Fibroblast of skin of left biceps (primary cell): ENCODE measurements at regions not wholly inside any gene's neighbourhood (a gene's known extent, or its start where the extent isn't known, plus 50 kb on each side); places are given as distances from the start of the nearest gene placed in this dataset.
A peak's percentile ranks its signal among the peaks of the same experiment; 100 is the strongest.
"Not testable (repeated sequence)": the region's sequence is repeated elsewhere in the genome, so short reads cannot be mapped to it uniquely, and the experiment has no call there.

Experiments used
- DNase-seq, 2 experiments: peaks; one replicate each; pipeline ENCODE4 v3.0.0-alpha.2; 2013; ENCODE audit warnings: low read depth in 2 of 2

GRCh38 chrX:131893857-131894256, 129.2 kb upstream of the STK26 start:
- not testable (repeated sequence) for DNase-seq

- DNase-seq: peak; percentile 10 to 13
Measured at GRCh38 chrX:131894995-131895394, 128.1 kb upstream of the STK26 start.

- DNase-seq: no peak
Measured at GRCh38 chrX:131895807-131896206, 127.3 kb upstream of the STK26 start.

GRCh38 chrX:131901546-131901945, 121.6 kb upstream of the STK26 start:
- no peak for DNase-seq

DNA sequence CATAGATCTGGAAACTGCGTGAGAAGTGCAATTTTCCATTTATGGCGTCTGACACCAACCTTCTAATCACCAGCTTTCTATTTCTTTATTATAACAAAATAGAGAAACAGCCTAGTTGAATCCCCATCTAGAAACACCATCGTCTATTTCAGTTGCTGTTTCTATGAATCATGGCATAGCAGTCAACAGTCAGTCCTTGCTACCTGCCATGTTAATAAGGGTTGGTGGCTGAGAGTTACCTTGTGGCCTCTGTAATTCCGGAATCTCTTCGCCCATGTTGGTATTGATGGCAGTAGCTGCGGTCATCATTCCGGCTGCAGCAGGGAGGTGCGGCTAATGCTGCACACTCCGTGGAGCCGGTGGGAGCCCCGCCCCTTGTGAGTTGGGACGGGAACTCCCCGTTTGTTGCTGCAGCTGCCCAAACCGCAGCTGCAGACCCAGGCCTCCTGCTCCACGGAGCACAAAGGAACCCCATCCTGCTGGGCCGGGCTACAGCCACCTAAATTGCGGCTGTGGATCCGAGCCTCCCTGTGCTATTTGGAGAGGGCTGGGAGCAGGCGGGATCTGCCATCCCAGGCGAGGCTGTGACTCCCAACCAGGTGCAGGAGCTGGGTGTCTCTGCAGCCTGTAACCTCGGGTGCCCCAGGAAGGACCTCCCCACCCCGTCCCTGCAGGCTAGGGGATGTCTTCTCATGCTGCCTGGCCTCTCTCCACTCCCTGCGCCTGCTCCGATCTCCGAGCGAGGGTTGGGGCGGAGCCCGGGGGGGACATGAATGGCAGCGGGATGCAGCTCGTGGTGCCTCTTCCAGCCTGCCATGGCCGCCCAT, 115.4 kb upstream of the STK26 start:
- DNase-seq: no peak

GRCh38 chrX:131910586-131910985, 112.5 kb upstream of the STK26 start:
- no peak for DNase-seq

DNA sequence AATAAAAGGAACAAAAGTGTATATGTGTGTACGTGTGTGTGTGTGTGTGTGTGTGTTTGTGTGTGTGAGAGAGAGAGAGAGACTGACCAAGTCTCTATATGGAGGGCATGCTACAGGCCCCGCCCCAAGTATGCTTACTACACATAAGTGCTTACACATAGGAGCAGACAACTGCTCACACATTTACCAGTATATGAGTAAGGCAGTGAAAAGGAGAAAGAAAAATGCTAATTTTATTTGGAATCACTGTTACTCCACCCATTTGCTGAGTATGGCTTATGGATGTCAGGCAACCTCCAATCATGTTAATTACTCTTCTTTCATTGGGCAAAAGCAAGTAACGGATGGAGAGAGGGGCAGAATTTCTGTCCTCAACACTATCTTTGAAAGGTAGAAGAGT, 107.6 kb upstream of the STK26 start:
- no peak for DNase-seq

DNA sequence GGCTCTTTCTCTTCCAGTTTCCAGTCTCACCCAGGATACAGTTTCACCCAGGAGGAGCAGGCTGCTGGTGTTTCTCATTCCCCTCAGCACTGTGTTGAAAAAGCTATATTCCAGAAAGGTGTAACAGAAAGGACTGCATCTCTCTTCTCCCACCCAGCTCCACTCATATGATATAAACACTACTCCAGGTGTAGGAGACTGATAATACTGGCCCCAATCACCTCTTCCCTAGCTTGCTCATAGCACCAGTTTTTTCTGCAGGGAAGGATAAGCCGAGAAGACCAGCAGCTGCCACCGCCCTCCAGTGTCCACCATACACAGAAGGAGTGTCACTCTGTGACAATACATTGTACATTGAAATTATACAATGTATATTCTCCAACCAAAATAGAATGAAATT, 105.5 kb upstream of the STK26 start:
- DNase-seq: no peak

- no peak for DNase-seq
Measured at GRCh38 chrX:131918839-131919238, 104.3 kb upstream of the STK26 start.

GRCh38 chrX:131923614-131924250, 99.4 kb upstream of the STK26 start:
- no peak for DNase-seq

DNA sequence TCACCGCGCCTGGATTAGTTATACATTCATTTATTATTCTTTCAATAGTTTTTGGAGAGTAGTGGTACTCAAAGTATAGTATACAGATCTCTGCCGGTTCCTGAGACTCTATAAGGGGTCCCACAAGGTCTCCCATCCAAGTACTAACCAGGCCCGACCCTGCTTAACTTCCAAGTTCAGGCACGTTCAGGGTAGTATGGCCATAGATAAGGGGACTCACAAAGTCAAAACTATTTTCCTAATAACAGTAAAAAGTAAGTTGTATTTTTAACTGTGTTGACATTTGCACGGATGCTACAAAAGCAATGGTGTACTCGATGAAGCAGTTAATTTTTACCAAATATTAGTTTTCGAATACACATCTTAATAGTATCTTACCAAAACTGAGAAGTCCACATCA, 84.4 kb upstream of the STK26 start:
- DNase-seq: no peak

DNA sequence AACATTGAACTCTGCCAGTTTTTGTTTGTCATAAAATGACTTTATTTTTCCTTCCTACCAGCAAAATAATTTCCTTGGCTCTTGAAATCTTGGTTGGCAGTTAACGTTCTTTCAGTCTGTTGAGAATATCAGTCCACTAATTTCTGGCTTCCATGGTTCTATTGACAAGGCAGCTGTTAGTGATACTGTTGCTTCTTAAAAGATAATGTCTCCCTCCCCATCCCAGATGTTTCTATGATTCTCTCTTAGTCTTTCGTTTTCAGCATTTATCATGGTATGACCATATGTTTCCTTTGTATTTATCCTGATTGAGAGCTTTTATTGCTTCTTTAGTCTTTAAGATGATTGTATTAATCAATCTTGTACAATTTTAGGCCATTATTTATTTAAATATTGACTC, 81.1 kb upstream of the STK26 start:
- no peak for DNase-seq

- DNase-seq: no peak
Measured at GRCh38 chrX:131944936-131945902, 77.9 kb upstream of the STK26 start.

GRCh38 chrX:131951166-131951565, 71.9 kb upstream of the STK26 start:
- DNase-seq: no peak

GRCh38 chrX:131955099-131955777, 67.9 kb upstream of the STK26 start:
- no peak for DNase-seq

GRCh38 chrX:131958724-131959123, 64.4 kb upstream of the STK26 start:
- no peak for DNase-seq

DNA sequence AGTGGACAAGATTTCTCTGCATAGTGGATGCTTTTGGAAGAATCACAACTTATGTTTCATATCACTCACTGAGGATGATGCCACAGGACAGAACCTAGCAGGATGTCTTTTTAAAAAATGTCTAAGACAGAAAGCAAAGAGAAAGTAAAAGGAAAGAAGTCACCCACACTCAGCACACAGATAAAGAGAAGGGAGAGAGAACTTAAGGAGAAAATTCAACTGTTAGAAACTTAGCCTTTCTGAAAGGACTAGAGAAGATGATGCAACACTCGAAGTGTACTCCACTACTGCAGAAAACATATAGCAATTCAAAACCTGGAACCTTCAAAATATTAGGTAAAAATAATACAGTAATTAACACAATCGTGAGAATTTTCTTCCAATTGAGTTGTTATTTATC, 52.8 kb upstream of the STK26 start:
- no peak for DNase-seq
